Stimulated activated CD4-positive, alpha-beta T cell treated with anti-CD3 and anti-CD28 coated beads, Interleukin-15, amount 100 ng/mL, for 48 hours (primary cell): ENCODE measurements at regions not wholly inside any gene's neighbourhood (a gene's known extent, or its start where the extent isn't known, plus 50 kb on each side); places are given as distances from the start of the nearest gene placed in this dataset.
"Not testable (repeated sequence)": the region's sequence is repeated elsewhere in the genome, so short reads cannot be mapped to it uniquely, and the experiment has no call there.

Source experiments
- DNase-seq, 2 donors: peaks; one replicate each; pipeline ENCODE4 v3.0.0-alpha.2; 2020; ENCODE audit warnings: low read depth in 2 of 2

DNA sequence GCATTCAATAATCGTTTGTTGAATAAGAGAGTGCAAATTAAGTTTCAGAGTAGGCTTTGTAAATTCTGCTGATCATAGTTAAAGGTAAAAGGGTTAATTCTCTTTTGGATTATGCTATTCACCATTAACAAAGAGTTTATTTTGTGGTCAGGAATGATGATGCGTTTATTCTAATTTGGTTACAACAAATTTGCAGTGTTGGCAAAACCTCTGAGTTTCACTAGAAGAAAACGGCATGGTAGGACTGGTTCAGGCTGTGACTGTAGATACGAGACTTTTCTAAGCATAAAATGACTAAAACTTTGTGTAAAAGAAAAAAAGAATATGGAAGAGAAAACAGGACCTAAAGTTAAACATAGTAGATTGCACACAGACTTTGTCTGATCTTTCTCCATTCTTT lies 234.7 kb downstream of the TLR4 start:
- no peak for DNase-seq

DNA sequence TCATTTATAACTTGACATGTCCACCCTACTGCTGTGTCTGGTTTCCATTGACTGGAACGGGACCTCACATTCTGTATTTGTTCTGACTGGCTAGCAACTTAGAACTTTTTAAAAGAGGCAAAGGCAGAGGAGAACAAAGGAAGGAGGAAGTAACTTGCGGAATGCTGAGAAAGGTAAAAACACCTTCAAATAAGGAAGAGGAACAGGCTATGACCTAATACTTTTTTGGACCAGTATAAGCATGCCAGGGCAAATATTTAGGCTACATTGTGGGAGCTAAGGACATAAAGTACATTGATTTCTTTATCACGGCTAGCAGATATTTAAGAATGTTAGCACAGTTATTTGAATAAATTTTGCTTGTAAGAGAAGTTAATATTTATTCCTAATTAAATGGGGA lies 240.5 kb downstream of the TLR4 start:
- not testable (repeated sequence) for DNase-seq

DNA sequence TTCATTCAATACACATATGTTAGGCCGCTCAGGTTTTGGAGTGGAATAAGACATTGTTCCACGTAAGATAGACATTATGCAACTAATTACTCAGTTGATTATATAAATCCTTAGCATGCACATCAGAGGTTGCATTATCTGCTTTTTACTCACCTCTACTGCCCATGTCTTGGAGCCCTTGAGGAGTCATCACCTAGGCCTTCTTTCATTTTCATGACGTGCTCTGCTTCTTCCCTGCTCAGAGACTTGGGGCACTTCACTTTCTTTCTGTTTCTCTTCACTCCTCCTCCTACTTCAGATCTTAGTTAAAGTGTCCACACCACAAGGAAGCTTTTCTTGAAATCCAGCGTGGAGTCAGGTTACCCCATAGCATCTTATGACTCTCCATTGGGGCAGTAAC lies 241.1 kb downstream of the TLR4 start:
- DNase-seq = no peak

DNA sequence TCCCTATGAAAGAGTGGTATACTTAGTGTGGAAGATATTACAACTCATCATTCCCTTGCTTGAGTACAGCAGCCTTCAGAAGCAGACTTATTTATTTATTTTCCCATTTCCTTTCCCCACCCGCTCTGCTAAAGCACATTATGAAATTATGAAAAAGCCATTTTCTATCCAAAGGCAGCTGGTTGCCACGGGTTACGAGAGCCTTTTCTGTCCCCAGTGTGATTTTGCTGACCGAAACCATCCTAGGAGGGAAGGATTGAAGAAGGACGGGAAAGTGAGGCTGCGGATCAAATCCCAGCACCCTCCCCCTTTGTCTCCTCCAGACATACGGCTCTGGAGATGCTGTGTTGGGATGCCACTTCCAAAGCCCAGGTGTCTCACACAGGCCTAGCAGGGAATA lies 246.9 kb downstream of the TLR4 start:
- no peak for DNase-seq

DNA sequence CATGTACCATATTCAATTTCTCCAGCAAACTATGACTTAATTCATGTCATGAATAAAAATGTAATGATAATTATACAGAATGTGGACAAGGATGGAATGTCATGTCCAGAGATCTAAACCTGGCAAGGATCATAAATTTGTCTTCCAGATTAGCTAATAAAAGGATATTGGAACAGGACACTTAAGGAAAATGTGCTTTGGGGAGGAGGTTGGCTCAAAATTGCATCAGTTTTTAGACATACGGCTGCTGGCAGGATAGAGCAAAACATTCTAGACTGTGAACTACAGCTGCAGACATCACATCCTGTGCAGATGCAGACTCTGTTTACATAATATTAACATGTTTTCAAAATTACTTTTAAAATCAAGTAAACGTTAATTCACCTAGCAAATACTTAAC lies 248.4 kb downstream of the TLR4 start:
- no peak for DNase-seq

DNA sequence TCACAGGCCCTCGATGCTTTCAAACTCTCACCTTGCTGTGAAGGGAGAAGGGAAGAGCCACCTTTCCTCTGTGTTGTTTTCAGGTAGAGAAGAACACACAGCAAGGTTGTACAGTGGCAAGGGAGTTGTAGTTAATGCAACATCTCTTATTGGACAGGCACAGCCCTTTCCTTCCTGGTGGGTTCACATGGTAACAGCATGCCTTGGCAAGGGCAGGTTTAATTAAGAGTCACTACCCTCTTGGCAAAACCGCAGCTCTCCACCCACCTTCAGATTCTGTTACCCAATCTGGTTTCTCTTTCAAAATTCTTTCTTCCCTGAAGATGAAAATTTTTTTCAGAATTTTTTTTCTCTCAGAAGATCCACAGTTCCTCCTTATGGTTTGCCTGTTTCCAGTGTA lies 253.1 kb downstream of the TLR4 start:
- no peak for DNase-seq

DNA sequence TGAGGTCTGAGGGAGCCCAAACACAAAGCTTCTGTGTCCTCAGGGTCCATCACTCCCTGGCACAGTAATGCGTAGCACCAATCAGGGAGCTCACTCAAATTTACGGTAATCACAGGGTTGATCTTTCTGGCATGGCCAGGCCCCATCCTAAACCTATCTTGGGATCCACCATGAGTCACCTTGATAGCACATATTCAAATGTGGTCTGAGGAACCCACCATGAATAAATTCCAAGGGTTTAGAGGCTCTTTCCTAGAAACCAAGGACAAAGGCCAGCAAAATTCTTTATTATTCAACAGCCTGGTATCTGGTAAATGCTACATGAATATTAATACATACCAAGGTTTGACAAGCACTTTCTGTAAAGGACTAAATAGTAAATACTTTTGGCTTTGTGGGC lies 254.5 kb downstream of the TLR4 start:
- no peak for DNase-seq

DNA sequence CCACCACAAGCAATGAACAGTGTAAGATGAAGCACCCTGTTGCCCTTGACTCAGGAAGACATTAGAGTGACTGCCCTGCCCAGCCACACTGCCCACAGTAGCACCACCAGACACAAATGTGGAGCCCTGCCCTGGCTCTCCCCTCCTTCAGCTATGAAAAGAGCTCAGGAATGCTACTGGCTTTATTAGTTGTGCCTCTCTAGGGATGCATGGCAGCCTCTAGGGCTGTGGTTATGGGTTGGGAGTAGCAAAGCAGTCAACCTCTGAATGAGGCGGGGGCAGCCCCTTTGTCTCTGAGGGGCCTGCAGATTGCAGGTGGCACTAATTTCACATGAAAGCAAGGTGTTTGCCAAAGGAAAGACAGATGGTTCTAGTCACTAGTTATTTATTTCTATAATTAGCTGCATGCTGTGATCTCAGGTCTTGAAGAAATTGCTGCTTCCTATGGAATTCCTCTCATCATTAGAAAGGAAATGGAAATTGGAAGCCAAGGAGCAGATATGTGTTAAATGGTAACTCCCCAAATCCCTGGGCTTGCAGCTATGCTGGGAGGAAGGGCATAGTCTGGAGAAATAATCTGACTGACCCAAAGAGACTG lies 259.4 kb downstream of the TLR4 start:
- no peak for DNase-seq

DNA sequence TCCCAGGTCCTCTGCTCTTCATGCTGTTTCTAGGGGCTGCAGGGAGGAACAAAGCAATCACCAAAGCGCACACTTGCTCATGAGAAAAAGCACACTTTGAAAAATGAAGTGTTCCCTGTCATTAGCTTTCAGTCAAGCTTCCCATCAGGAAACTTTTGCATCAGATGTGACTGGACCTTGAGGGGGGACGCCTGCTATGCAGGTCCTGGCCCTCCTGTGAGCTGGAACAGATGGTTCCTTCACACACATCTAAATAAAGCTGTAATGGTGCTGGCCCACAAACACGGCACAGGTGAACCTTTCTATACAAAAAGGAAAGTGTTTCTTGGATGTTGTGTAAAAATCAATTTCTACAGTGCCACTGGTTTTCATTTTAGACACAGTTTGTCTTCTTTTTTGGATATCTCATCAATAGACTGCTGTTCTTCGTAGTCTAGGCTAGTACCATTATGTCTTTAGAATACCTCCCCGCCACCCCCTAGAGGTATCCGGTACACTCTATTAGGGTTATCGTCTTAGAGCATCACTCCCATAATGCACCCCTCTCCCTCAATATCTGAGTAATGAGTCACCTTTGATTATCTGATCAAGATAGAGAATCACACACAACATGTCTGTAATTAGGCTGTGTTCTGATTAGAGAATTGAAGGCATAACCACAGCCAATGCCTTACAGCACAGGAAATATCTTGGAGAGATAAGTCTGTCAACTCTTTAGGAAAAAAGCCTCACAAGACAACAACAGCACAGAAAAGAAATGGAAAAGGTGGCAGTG lies 266.3 kb downstream of the TLR4 start:
- DNase-seq = no peak

DNA sequence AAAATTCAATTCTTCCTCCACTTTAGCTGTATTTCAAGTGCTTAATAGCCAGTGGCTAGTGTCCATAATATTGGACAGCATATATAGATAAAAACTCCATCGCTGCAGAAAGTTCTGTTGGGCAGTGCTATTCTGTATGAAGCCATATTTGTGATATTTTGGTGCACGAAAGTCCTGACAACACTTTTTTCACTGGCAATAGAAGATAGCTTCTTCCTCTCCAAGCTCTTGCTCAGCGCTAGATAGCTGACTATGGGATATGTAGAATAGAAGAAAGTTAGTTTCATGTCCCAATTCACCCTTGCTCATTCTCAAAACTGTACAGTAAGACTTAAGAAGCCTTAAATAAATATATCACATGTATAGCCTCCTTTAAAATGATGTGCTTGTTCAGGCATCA lies 269.9 kb downstream of the TLR4 start:
- no peak for DNase-seq

DNA sequence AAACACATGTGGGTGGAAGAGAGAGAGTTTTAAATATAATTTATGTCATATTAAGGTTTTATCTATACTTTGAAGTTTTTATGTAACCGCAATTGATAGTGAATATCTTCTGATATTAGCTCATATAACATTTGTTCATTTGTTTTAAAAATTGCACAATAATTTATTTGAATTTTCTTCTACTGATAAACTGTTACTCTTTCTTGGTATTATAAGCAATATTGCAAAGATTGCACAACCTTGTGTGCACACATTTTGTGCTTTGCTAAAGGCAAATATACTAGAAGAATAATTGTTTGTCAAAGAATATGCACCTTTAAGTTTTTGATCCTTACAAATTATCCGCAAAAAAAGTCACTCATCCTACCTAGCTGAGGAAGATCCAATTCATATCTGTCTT lies 275.7 kb downstream of the TLR4 start:
- no peak for DNase-seq

DNA sequence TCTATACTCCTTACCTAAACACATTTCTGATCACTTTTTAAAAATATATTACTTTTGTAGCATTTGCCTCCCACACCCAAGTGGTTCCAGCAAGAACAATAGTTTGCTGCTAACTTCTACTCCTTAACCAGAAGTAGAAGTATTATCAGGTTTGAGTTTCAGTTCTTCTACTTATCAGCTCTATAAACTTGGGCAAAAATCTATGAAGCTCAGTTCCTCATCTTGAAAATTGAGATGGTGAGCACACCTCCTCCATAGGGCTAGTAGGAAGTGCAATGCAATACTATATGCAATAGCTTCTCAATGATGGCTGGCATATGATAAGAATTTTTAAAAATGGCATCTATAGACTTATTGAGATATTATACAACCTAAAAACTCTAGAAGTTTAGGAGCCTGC lies 283.7 kb downstream of the TLR4 start:
- DNase-seq = no peak

DNA sequence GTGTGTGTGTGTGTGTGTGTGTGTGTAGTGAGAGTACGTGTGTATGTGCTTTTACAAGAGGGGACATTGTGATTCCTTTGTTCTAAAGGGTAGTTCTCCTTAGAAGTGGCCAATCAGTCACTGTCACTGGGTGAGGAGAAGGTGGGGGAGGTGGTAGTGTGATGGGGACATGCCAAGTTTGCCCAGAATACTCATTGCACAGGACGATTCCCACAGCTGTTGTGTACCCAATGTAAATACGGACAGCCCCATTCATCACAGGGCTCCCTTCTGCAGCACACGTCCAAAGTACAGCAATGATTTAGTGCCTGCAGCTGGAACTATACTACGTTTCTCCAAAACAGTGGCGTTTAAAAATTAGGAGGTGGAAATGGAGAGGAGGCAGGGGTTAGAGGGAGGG lies 287.8 kb downstream of the TLR4 start:
- no peak for DNase-seq

DNA sequence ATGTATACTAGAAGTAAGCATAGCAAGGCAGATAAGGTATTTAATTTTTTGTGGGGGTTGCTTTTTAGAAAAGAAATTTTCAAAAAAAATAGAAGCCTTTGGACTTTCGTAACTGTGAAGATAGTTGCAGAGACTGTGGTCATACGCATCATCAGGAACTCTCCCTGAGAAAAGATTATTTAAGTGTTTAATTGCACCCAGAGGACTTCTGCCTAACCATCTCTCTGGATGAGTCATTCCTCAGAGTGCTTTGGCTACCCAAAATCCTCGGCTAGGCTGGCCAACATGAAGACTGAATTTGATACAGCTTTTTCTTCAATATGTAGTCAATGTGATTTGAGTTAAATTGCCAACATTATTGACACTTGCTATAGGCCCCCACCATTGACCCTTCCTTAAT lies 296.4 kb downstream of the TLR4 start:
- no peak for DNase-seq

DNA sequence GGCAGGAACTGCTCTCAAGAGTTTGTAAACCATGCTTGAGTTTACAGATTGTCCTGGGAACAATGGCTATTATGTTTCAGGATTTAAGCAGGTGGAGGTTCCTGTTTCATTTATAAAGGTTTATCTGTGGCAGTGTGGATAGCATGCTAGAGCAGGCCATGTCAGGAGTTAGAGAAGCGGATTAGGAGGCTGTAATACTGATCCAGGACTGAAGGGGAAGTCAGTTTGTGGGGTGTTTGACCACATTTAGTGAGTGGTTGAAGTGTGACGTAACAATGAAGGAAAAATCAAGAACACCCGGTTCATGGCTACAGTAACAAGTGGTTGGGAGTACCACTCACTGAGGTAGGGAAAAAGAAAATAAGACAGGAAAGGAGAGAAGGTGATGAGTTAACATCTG lies 299.0 kb downstream of the TLR4 start:
- no peak for DNase-seq

DNA sequence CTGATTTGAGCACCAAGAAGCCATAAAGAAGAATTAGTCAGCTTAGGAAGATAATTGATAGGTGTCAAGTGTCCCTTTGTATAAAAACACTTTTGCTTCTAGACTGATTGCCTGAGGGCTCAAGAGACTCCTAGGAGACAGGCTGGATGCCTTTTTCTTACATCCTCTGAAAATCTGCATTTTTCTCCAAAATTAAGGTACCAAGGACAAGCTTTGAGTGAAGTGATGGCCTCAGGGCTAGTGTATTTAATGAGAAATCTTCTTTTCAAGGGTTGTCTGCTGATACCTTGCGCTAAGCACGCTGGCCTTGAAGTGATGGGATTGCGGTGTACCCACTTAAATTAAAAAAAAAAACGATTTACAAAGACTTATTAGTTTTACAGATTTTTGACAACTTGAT lies 304.0 kb downstream of the TLR4 start:
- no peak for DNase-seq

DNA sequence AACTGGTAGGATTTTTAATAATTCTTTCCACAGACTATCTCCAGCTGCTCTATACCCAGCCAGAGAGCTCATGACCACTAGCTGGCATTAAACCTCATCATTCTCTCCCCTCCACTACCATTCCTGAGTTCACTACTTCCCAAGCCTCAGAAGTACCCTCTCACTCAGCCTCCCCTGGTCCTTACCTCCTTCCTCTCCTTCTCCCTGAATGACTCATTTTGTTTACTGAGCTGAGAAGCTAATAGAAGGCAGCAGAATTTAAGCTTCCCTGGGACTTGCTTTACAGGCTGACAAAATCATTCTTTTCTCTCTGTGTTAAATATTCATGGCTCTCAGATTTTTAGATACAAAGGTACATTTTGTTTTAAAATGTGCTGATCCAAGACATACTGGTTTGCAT lies 305.4 kb downstream of the TLR4 start:
- no peak for DNase-seq

DNA sequence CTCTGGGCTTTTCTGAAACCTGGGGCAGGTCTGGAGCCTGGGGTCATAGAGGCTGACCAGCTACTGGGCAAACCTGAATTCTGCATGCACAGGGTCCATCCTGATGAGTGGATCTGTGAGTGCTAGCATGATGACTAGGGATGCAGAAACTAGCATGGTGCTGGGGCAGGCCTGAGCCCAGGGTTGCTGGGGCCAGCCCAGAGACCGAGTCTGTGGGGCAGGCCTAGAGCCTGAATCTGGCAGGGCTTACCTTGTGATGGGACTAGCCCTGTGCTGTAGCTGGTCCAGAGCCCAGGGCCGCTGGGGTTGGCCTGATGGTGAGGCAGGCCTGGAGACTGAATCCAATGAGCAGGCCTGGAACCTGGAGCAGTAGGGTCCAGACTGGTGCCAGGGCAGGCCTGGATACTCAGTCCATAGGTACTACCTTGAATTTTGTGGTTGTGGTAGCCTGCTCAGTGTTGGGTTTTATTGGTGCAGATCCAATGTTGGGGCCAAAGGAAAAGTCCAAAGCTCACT lies 313.5 kb downstream of the TLR4 start:
- DNase-seq = no peak

DNA sequence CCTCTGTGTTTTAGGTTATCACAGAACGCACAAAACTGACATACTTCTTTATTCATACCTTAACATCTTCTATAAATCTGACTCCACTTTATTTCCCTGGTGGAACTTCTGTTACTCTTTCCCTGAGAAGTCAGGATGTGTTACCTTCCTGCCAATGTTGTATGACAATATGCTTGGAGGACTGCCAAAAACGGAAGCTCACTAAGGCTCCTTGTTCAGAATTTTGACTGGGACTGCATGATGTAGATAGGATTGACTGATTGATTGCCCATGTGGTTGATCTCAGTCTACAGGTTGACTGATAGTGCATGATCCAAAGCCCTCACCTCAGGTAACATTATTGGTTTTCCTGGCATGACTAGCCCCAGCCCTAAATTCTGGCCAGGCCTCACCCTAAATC lies 319.4 kb downstream of the TLR4 start:
- DNase-seq = no peak

DNA sequence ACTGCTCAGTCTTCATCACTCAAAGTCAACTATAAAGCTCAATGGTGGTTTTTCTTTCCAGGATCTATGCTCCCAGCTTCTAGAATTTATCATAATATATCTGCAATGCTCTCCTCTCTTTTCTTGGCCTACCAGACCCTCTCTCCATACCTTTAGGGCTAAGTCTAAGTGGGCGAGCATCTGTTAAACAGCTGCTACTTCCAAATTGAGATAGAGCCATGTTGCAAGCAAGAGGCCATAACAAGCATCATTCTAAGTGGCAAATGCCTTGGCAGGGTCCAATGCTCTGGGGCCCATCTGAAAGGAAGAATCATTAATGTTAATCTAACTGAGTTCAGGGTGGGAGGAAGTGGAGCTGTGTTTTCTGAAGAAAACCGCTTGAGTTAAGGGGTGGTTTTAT lies 324.0 kb downstream of the TLR4 start:
- no peak for DNase-seq

DNA sequence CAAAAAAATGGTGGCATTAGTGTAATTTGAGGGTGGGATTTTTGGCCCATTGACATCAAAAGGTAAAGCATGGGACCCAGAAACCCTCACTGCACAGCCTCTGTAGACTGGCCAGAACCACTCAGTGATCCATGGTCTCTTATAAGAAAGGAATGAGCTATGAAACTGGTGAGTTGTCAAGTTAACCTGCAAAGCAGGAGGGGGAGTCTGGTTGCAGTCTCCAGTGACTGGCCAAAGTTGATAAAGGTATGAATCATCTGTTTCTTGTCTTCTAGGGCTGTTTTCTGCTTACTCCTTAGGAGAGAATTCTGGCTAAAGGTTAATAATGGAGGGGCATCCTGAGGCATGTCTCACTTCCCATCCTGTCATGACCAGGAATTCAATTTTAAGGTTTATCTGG lies 325.2 kb downstream of the TLR4 start:
- DNase-seq = no peak

DNA sequence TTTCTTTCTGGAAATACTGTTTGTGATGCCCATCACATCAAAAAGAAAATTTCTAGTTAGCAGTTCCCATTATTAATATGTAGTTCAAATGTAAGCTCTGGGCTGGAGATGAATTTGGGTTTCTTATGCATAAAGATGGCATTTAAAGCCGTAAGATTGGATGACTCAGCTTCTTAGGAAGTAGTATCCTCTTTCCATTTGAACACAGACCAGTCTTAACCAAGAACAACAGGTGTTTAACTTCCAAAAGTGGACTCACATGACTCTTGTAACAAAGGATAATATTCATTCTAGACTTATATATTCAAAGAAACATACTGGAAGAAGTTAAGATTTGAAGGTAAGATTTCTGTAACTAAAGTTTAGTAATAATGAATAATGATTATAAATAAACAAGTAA lies 330.5 kb downstream of the TLR4 start:
- no peak for DNase-seq

DNA sequence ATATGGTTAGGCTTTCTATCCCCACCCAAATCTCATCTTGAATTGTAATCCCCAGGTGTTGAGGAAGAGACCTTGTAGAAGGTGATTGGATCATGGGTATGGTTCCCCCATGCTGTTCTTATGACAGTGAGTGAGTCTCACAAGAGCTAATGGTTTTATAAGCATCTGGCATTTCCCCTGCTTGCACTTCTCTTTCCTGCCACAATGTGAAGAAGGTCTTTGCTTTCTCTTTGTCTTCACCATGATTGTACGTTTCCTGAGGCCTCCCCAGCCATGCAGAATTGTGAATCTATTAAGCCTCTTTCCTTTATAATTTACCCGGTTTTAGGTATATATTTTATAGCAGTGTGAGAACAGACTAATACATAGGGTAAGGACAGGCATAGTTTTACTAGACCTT lies 334.5 kb downstream of the TLR4 start:
- no peak for DNase-seq

DNA sequence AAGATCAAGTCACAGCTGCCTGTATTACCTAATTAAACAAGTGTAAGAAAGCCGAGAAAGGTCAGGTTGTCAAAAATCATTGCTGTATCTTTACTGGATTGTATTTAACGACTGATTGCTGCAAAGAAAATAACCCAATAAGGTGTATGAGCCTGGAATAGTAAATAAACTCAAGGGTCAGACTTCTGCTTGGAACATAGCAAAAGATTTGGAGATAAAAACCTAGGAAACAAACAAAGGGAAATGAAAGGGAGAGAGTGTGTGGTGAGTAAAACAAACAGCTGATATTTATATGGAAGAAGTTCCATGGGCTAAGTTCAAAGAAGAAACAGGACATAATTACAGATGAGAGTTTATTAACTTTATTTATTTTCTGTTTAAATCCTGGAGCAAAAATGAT lies 354.0 kb downstream of the TLR4 start:
- DNase-seq = no peak
